HT-29 (cell line): ENCODE measurements at regions not wholly inside any gene's neighbourhood (a gene's known extent, or its start where the extent isn't known, plus 50 kb on each side); places are given as distances from the start of the nearest gene placed in this dataset.

ENCODE experiments used
- DNase-seq: peaks from one replicate; pipeline ENCODE4 v3.0.0-alpha.2; 2015; ENCODE audit warnings: low spot score

DNA sequence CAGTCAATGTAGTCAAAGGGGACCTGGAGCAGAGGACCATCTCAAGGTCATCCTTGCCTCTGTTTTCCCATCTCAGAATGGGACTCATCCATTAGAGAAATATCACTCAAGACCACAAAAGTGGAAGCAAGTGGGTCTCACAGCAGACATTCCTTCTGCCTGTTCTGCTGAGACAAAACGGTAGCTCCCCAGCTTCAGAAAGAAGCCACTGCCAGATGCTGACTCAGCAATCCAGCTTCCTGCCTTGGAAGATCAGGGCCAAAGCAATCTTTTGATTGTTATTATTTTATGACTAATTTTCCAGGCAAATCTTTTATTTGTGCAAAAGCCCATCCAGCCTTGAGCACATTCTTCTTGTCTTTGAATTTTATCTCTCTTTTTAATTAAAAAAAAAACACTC lies 86.8 kb downstream of the CCT6B start:
- no peak for DNase-seq

DNA sequence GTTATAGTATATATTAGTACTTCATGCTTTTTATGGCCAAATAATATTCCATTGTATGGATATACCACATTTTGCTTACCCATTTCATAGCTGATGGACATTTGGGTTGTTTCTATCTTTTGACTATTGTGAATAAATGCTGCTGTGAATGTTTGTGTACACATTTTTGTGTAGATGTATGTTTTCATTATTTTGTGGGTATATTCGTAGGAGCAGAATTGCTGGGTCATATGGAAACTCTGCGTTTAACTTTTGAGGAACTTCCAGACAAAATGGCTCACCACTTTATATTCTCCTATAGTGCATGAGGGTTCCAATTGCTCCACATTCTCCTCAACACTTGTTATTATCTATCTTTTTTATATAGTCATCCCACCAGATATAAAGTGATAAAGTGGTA lies 88.6 kb downstream of the CCT6B start:
- DNase-seq: no peak

DNA sequence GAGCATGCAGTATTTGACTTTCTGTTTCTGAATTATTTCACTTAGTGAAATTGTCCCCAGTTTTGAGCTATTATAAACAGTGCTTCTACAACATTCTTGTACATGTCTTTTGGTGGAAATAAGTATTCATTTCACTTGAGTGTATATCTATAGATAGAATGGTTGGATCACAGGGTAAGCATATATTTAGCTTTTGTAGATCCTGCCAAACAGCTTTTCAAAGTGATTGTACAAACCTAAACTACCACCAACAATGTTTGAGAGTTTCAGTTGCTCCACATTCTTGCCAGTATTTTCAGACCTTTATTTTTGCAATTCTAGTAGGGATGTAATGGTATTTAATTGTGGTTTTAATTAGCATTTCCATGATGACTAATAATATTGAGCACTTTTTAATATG lies 91.6 kb downstream of the CCT6B start:
- no peak for DNase-seq

DNA sequence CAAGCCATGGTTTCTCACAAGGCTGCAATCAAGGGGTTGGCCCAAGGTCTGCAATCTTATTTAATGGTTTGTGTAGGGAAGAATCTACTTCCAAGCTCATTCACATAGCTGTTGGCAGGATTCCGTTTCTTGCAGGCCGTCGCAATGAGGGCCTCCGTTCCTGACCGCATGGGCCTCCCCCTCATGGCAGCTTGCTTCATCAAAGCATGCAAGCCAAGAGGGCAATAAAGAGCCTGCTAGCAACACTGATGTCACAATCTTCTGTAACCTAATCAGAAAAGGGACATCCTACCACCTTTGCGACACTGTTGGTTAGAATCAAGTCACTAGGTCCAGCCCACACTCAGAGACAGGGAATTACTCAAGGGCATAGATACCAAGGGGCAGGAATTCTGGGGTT lies 95.5 kb downstream of the CCT6B start:
- no peak for DNase-seq

DNA sequence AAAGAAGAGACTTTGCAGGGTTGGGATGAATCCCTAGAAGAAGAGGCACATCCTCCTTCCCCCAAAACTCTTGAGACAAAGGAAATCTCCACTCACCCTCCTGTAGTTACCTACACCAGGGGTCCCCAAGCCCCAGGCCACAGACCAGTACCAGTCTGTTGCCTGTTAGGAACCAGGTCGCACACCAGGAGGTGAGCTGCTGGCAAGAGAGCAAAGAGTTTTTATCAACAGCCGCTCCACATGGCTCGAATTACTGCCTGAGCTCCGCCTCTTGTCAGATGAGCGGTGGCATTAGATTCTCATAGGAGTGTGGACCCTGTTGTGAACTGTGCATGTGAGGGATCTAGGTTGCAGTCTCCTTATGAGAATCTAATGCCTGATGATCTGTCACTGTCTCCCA lies 98.9 kb downstream of the CCT6B start:
- DNase-seq: no peak

DNA sequence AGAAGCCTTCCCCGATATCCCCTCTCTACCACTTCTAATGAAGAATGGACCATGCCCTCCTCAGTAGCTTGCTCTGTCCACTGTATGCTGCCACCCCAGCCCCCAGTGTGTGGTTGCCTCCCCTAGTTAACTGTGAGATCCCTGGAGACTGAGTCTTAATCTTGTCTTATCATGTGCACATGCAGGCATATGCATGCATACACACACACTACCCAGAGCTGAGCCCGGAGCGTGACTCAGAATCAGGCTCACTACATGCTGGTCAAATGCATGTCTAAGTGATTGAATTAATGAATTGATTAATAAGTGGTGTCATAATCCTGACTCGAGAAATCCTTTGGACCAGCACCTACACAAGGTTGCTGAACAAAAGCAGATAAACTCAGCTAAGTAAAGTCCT lies 99.4 kb downstream of the CCT6B start:
- no peak for DNase-seq

DNA sequence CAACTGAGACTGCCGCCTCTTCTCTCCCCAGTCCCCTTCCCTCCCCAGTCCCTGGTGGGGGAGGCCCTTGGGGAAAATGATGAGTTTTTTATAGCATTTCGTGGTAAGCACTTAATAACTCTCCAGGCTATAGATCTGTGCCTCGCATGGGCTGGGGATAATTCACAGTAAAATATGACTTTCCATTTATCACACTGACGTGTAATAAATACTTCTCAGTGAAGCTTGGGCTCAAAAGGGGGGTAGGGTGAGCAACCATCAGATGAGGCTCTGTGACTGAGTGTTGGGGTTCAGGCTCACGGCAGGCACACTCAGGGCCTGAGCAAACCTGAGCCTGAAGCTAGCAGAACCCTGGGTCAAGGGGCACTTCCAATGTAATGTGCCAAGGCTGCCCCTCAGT lies 101.6 kb downstream of the CCT6B start:
- no peak for DNase-seq

DNA sequence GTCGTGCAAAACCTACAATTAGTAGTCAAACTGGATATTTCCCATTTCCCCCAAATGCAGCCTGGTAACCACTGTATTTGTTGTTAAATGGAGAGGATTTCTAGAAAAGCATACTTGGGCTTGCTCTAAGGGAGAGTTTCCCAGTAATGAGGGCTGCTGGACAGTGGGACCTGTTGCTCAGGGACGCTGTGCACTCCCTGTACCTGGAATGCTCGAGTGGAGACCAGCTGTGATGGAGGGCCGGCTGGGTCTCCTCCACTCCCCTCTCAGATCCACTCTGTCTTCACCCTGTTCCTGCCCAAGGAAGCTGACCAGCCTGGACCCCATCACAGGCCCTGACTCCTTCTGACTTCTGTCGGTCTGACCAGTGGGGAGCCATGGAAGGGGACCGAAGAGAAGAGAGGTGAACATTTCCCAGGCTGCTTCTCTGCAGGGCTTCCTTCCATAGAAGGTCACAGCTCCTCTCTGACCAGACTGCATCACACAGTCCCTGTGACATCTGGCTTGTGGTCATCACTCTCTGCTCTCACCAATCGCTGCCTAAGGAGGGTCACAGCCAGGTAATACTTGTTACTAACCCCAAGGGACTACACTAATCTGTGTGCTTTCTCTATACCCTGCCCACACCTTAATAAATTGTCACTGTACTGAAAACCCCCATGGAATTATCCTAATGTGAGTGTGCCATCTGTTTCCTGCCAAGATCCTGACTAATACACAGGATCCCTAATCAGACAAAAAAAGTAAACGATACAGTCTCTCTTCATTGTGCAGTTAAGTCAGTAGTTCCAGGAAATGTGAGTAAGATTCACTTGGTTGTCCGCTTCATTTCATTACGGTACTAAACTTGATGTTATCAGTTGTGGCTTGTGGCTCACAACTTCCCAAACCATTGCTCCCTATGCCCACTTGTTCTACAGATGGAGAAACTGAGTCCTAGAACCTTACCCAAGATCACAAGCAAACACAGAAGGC lies 102.4 kb downstream of the CCT6B start:
- no peak for DNase-seq

DNA sequence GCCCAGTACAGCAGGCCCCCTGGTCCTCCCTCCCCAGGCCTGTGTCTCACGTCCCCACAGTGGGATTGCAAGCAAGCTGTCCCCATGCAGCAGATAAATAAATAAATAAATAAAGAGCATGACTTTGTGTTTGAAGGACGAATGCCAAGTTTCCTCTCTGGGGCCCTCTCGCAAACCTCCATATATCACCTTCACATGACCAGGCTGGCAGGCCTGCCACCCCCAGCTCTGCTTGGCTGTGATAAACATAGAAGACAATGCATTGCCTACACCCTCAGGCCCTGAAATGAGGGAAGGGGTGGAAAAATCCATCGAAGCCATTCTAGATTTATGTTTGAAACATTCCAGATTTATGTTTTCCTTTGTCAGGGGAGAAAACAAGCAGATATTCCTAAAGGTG lies 107.3 kb downstream of the CCT6B start:
- no peak for DNase-seq

DNA sequence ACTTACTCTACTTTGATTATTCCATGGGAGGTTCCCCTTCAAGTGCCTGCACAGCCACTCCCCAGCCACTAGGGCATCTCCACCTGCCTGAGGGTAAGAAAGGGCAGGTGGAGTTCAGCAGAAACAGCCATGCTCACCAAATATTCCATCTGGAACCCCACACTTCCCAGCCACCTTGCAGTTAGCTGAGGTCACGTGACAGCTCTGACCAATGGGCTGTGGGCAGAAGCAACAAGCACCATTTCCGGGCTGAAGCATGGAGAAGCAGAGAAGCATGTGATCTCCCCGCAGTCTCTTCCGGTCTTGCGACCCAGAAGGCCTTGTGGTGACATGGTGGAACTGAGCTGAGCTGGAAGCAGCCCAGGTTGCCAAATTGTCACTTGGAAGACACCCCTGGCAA lies 108.6 kb downstream of the CCT6B start:
- DNase-seq: peak; percentile 25

DNA sequence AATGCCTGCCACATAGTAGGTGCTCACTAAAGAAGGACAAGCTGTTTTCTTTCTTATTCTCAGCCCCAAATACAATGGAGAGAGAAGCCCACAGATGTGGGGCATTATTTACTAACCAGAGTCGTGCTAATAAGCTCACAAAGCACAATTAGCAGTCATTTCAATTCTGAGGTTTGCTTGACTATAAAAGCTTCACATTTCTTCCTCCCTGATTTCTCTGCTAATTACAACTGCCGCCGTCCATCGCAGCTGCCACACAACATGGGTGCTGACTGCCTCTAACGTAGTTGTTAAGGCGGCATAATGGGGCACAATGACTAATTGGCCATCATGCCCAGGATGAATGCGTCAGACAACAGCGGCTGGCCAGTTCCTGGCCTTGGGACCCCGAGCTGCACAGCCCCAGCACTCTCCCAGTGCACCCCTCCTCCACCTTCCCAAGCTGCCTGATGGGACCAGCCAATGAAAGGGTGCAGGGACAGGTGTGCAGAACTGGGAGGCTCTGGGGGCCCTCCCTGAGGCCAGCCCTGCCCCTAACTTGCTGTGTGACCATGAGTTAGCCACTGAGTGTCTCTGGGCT lies 109.2 kb downstream of the CCT6B start:
- DNase-seq: no peak

DNA sequence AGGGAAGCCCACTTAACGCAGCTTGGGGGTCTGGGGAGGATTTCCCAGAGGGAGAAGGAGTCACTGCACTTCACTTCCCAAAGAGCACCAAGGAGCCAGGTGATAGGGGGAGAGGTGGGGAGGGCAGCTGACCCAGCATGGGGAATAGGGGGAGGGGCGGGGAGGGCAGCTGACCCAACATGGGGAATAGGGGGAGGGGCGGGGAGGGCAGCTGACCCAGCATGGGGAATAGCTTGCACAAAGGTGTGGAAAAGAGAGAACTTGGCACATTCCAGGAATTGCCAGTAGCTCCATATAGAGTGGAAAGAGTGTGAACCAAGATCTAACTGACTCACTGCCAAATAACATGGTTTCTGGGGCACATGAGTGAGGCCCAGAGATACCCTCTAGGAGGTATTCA lies 110.3 kb downstream of the CCT6B start:
- DNase-seq: no peak

DNA sequence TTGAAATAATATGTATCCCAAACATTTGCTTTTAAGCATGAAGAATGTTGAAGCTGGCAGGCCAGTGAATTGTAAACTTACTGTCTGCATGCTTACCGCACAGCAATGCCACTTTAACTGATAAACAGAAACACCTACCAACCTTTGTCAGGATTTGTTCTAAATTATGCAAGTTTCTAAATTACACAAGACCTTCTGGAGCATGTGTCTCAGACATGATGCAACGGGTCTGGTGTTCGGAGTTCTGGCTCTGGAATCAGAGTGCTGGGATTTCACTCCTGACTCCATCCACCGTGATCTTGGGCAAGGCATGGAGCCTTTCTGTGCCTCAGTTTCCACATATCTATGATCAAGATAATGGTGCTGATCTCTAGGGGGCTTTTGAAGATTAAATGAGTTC lies 111.2 kb downstream of the CCT6B start:
- no peak for DNase-seq

DNA sequence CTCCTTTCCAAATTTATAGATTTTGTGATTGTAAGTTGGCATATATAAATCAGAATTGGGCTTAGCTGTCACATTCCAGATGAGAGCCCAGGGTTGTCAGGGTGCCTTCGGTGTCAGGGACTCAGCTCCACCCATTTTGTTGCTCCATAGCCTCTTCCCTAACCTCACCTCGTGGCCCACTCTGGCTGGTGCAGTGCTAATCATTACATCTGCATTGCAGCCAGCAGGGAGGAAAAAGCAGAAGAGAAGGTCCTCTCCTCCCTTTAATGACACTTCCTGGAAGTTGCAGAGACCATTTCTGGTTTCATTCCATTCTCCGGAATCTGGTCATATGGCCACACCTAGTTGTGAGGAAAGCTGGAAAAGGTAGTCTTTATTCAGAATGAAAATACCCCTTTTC lies 113.3 kb downstream of the CCT6B start:
- DNase-seq: no peak

DNA sequence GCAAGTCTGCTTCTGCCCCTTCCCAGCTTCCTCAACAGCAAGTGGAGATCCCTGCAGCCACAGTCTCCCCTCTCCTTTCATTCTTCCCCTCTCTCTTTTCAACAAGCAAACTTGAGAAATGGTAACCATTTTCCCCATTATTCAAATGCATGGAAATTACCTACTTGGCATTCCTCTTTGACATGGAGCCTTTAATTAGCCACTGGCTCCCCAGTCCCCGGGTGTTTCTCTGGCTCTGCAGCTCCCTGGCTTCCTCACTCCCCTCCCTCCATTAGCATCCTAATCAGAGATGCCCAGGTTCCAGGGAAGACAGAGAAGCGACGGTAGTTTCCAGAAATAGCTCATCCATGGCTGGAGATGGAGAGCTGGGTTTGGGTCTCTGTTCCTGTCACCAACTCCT lies 116.0 kb downstream of the CCT6B start:
- DNase-seq: no peak

DNA sequence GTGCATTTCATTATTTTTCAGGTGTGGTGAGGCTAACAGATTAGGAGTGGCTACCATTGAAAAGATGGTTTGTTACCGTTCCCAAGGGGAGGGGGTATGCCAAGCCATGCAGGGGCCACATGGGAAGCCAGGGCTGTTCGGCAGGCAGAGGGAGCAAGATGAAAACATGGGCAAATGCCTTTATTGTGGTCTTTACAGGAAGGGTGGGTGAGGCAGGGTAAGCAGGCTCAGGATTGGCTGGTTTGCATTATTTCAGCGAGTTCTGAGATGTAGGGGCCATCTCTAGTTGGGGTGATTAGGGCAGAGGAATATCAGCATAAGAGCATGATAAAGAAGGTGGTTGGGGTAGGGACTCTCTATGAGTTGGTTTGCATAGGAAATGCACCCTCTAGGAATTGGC lies 117.6 kb downstream of the CCT6B start:
- no peak for DNase-seq

DNA sequence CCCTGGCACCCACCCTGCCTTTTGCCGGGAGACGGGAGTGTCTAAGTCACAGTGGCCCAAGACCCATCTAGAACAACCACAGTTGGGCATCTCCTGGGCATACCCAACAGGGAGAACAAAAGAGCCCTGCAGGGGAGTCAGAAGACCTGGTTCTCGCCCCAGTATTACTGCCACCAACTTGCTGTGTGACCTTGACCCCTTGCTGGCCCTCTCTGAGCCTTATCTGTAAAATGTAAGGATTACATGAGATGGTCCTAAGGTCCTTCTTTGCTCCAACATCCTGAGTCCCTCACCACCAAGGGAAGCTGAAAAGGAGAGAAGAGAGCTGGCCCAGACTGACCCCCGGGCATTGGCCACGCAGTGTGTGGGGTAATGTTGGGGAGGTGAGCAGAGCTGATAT lies 119.0 kb downstream of the CCT6B start:
- DNase-seq: no peak

DNA sequence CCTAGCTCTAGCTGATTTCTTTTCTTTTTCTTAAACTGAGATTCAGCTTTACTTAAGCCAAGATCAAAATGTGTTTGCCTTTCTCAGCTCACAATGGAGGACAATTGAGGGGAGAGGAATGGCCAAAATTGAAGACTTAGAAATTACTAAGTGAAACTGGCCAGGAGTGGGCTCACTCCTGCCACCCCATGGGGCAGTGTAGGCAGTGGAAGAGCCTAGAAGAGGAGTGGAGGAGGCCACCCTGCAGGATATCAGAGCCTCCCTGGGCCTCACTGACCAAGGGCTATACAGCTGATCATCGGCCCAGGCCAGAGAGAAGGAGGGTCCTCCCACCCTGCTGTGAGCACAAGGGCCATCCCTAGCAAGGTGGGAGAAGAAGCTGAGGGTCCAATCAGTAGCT lies 119.8 kb downstream of the CCT6B start:
- no peak for DNase-seq

DNA sequence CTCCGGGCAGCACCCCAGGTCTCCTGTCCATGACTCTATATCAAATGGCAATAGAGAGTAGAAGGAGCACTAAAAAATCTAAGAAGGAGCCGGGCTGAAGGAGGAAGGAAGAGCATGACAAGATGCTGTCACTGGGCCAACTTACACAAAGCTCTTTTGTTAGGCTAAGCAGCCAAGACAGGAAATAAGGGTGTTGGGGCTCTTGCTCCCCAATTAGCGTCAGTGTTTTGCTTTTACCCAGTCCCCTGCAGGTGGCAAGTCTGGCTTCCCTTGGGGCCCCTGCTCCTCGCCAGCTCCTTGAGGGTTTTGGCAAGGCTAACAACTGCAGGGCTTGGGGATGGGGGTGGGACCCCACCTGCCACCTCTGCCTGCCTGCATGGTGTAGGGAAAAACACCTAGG lies 120.5 kb downstream of the CCT6B start:
- DNase-seq: peak; percentile 23

DNA sequence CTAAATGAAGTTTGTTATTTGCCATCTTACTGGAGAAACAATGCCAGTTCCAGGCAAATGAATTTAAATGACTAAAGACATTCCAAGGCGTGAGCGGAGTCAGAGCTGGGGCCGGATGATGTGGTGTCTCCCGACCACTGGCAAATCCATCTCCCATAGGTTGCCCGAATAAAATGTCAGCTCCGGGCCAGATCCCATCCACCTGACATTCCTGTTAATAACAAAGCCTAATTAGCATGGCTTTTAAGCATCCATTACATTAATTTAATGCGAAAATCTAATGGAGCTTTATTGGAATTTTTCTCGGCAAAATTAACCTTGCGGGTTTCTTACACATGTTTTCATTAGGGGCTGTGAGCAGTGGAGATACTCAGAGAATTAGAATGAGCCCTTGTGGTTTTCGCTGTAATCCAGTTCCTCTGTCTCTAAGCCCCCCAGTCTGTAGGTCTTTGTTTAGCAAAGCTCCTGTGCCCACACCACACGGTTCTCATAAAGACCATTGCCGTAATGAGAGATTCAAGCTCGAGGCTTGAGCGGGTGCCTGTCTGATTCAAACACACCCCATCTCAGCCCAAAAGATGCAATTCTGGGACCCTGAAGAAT lies 123.3 kb downstream of the CCT6B start:
- DNase-seq: no peak

DNA sequence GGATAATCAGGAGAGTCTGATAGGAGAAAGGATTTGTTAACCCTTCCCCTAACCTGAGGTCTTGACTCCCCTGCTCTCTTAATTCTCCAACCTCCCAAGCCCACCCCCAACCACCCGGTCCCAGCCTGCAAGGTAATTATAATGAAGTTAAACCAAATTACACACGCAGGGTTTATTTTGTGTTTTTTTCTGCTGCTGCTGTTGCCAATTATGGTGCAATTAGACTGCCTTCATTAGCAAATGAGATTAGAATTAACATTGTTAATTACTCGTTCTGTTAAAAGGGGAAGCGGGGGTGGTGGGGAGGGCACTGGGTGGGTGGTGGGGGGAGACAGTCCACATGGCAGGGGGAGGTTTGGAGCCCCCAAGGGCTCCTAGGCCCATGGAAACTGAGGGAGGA lies 128.9 kb downstream of the CCT6B start:
- no peak for DNase-seq

DNA sequence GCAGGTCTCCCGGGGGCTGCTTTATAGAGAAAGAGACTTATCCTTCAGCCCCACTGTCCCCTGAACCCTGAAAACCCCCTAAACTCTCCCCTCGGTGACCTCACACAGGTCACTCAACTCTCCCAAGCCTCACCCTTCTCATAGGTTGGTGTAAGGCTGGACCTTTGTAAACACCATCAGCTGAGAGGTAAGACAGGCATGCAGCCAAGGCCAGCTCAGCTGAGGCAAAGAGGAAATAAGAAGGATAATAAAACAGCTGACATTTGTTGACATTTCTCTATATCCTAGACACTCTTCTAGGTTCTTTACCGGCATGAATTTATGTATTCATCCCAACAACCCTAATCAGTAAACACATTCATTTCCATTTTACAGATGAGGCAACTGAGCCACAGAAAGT lies 134.3 kb downstream of the CCT6B start:
- no peak for DNase-seq

DNA sequence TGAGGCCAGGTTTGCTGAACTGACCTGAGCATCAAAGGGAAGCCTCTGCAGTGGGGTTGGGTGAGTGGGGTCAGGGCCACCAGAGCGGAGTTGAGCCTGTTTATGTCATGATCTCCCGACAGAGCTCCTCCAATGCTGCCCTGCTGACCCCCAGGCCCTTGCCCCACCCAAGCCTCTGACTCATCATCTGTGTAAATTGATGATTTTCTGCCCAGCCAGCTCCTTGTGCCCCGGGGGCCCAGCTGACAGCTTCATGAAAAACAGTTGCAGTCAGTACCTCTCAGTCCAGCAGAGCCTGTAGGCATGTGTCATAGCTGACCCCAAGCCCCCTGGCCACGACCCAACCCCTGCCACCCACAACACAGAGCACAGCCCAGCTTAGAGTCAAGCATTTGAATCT lies 134.9 kb downstream of the CCT6B start:
- DNase-seq: no peak
